ENCODE measurements at regions not wholly inside any gene's neighbourhood (a gene's known extent, or its start where the extent isn't known, plus 50 kb on each side); places are given as distances from the start of the nearest gene placed in this dataset.

DNA sequence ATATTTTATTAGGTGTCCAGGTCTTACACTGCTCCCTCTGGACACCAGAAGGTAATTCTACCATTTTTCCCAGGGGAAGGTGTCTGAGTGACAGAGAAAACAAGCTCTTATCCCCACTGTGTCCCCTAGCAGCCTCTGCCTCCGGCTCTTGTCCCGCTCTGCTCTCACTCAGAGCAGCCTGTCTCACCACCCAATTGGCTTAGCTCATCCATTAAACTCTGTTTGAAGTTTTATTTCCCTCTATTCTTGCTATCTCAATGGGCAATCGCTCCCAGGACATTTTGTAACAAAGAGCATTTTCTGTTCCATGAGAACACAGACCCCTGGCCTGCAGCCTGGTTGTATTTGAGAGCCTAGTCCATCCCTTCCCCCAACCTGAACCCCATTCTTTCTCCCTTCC, 90.6 kb upstream of the LDAH start:
- intact Hi-C loops (cut with DNase I): no loop called here
- Histone ChIP-seq H3K27me3 (ENCODE audit: low read depth) (peaks cover 6% of the 10 kb centered on the region), H3K4me1 (no peaks in the 10 kb centered on the region), H3K27ac (no peak overlapping the region), H3K36me3 (no peaks in the 10 kb centered on the region), H3K4me3 (no peak overlapping the region), H3K9me3 (no peaks in the 10 kb centered on the region)
- TF ChIP-seq, protein P1, sequence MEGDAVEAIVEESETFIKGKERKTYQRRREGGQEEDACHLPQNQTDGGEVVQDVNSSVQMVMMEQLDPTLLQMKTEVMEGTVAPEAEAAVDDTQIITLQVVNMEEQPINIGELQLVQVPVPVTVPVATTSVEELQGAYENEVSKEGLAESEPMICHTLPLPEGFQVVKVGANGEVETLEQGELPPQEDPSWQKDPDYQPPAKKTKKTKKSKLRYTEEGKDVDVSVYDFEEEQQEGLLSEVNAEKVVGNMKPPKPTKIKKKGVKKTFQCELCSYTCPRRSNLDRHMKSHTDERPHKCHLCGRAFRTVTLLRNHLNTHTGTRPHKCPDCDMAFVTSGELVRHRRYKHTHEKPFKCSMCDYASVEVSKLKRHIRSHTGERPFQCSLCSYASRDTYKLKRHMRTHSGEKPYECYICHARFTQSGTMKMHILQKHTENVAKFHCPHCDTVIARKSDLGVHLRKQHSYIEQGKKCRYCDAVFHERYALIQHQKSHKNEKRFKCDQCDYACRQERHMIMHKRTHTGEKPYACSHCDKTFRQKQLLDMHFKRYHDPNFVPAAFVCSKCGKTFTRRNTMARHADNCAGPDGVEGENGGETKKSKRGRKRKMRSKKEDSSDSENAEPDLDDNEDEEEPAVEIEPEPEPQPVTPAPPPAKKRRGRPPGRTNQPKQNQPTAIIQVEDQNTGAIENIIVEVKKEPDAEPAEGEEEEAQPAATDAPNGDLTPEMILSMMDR (IDR thresholded peaks at IDR 0.05): no peak
- ATAC-seq: no peak
- DNase-seq: no peak

DNA sequence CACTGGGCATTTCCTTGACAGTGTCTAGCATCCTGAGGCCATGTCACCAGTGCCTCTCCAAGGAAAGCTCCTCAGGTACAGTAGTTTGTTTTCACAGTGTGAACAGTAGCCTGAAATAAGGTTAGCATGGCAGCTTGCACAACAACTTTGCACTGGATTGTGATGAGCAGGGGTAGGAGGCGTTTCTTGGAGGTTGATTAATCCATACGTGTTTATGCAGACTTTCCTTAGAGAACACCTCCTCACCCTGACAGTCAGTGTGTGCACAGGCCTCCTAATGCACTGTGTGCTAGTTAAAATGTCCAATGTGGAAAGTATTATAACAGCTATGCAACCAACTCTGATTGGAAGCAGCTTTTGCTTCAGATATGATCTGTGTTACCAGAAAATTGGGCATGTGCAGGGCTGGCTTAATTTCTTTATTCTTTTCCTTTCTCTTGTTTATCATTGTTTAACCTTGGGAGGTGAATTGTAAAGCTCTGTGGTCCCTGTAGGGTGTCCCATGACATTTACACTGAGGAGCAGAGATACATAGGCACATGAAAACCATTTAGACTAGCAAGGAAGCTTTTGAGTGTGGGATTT, 77.2 kb upstream of the LDAH start:
- Histone ChIP-seq H3K4me3 (no peak overlapping the region), H3K36me3 (no peaks in the 10 kb centered on the region), H3K27me3 (ENCODE audit: low read depth) (no peaks in the 10 kb centered on the region), H3K9me3 (no peaks in the 10 kb centered on the region), H3K4me1 (no peaks in the 10 kb centered on the region), H3K27ac (no peak overlapping the region)
- intact Hi-C loops (cut with DNase I): no loop called here
- TF ChIP-seq, protein P1 (IDR thresholded peaks at IDR 0.05): no peak
- ATAC-seq: no peak
- DNase-seq: no peak

DNA sequence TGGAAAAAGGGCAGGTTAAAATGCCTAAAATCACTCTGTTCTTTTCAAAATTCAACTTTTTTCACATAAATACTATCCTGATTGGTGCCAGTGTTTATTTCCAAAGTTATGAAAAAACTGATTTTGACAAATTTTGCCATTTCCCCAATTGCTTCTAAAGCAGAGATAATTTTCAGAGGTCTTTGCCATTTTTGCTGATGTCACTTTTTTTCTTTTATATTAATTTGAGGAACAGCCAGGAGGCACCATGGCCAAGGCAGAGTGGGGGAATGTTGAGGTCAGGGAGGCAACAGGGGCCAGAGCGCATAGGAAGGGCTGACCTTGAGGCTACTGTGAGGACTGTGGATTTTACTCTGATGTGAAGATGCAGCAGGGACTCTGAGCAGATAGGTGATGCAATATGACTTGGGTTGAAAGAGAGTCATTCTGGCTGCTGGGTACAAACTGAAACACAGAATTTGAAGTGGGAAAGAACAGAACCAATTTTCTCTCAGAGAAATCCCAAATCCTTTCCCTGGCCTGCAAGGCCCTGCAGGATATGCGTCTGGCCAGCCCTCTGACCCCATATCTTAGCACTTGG, 75.1 kb upstream of the LDAH start:
- Histone ChIP-seq H3K36me3 (no peaks in the 10 kb centered on the region), H3K4me1 (no peaks in the 10 kb centered on the region), H3K4me3 (no peak overlapping the region), H3K27me3 (ENCODE audit: low read depth) (no peaks in the 10 kb centered on the region), H3K9me3 (no peaks in the 10 kb centered on the region), H3K27ac (no peak overlapping the region)
- DNase-seq (no peak), ATAC-seq (no peak)
- intact Hi-C loops (cut with DNase I): no loop called here
- TF ChIP-seq, protein P1 (IDR thresholded peaks at IDR 0.05): no peak

DNA sequence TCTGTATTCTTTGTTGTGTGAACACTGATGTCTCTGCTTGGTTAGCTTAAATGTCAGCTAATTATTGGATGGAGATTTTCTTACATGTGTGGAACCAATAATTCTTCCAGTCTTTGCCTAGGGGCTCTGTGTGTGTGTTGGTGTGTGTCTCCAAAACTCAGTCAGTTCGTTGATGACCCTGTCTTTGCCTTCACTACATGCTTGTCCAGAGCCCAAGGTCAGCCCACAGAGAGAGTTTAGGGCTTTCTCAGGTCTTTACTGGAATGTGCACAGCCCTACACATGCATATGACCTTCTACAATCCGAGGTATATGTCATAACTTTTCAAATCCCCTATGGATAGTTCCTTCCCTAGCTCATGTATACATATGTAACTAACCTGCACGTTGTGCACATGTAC, 74.1 kb upstream of the LDAH start:
- Histone ChIP-seq H3K4me1 (no peaks in the 10 kb centered on the region), H3K27ac (no peak overlapping the region), H3K4me3 (no peak overlapping the region), H3K9me3 (no peaks in the 10 kb centered on the region), H3K36me3 (no peaks in the 10 kb centered on the region), H3K27me3 (ENCODE audit: low read depth) (no peaks in the 10 kb centered on the region)
- intact Hi-C loops (cut with DNase I): no loop called here
- TF ChIP-seq, protein P1 (IDR thresholded peaks at IDR 0.05): no peak
- DNase-seq (no peak), ATAC-seq (no peak)

DNA sequence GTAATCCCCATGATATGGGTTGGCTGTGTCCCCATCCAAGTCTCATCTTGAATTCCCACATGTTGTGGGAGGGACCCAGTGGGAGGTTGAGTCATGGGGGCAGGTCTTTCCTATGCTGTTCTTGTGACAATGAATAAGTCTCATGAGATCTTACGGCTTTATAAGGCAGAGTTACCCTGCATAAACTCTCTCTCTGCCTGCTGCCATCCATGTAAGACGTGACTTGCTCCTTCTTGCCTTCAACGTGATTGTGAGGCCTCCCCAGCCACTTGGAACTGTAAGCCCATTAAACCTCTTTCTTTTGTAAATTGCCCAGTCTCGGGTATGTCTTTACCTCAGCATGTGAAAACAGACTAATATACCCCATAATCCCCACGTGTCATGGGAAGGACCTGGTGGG, 61.9 kb upstream of the LDAH start:
- H3K4me1 ChIP-seq: no peaks in the 10 kb centered on the region
- H3K9me3 ChIP-seq: no peaks in the 10 kb centered on the region
- intact Hi-C loops (cut with DNase I): no loop called here
- TF ChIP-seq, protein P1 (IDR thresholded peaks at IDR 0.05): no peak
- H3K27me3 ChIP-seq (ENCODE audit: low read depth): no peaks in the 10 kb centered on the region
- H3K36me3 ChIP-seq: no peaks in the 10 kb centered on the region
- no peak overlapping the region for H3K27ac ChIP-seq
- ATAC-seq (no peak), DNase-seq (no peak)
- no peak overlapping the region for H3K4me3 ChIP-seq

All from lower lobe of right lung (tissue), 2 donors.